Right renal pelvis (tissue), 4 donors: ENCODE measurements at regions not wholly inside any gene's neighbourhood (a gene's known extent, or its start where the extent isn't known, plus 50 kb on each side); places are given as distances from the start of the nearest gene placed in this dataset.
"Not testable (repeated sequence)": the region's sequence is repeated elsewhere in the genome, so short reads cannot be mapped to it uniquely, and the experiment has no call there.

Source experiments
- DNase-seq, 4 donors: peaks; one replicate each; pipeline ENCODE4 v3.0.0-alpha.2; 2013; ENCODE audit warnings: low read depth in 4 of 4, low spot score in 3 of 4, missing footprints in 1 of 4

DNA sequence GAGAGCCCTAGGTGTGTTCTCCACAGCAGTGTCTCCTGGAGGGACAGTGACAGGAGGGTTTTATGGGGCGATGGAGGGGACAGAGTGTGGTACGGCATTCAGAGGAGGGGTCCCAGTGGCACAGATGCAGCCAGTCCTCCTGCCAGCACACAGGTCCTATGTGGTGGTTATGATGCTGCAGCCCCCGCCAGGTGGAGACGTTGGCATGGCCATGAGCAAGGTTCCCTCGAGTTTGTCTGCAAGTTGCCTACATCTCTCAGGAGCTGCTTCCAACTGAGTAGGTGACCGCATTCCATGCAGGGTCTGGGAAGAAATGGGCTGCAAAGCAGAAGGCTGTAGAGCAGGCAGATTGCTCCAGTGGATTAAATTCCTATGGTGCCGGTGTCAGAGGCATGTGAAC, 646.0 kb downstream of the TBC1D22A start:
- no peak for DNase-seq

- DNase-seq: no peak
These were observed 645.1 kb downstream of the TBC1D22A start for GRCh38 chr22:47407461-47408025.

GRCh38 chr22:47406896-47407295, 644.4 kb downstream of the TBC1D22A start:
- DNase-seq: no peak

GRCh38 chr22:47406180-47406834, 643.9 kb downstream of the TBC1D22A start:
- no peak for DNase-seq

DNA sequence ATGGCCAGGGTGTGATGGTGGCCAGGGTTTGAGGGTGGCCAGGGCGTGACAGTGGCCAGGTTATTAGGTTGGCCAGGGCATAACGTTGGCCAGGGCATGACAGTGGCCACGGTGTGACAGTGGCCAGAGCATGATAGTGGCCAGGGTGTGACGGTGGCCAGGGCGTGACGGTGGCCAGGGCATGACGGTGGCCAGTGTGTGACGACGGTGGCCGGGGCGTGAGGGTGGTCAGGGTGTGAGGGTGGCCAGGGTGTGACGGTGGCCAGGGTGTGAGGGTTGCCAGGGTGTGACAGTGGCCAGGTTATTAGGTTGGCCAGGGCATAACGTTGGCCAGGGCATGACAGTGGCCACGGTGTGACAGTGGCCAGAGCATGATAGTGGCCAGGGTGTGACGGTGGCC, 642.8 kb downstream of the TBC1D22A start:
- not testable (repeated sequence) for DNase-seq

- DNase-seq: no peak
These were observed 640.6 kb downstream of the TBC1D22A start for GRCh38 chr22:47402876-47403525.

DNA sequence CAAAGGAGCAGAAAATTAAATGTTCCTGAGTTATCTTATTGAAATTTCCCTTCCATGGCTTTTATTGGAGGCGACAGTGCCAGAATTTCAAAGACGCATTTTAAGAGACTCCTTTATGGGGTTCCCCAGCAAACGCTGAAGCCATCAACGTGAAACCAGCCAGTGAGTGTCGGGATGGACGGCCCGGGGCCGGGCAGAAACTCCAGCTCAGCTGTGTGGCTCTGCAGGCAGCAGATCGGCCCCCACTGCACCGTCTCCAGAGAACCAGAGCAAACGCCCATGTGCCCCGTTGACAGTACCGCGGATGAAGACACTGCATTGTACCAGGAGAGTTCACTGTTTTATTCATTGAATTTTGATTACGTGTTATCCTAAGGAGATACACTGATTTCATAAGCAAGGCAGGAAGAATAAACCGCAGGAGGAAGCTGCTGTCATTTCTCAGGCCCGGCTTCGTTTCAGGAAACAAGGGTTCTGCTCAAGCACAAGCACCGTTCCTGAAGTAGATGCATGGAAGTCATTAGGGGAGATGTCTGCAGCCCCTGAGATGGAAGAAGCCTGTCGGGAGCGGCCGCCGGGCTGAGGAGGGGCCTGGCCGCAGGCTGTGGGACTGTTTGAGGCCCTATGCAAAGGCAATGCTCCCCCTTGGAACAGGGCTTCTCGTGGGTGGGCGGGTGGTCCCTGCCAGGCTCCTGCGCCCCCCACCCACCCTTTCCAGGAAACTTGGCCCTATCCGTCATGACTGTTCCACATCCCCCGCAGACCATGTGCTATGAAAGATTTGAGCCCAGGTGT, 639.7 kb downstream of the TBC1D22A start:
- DNase-seq: no peak

GRCh38 chr22:47401592-47401898, 639.1 kb downstream of the TBC1D22A start:
- no peak for DNase-seq

DNA sequence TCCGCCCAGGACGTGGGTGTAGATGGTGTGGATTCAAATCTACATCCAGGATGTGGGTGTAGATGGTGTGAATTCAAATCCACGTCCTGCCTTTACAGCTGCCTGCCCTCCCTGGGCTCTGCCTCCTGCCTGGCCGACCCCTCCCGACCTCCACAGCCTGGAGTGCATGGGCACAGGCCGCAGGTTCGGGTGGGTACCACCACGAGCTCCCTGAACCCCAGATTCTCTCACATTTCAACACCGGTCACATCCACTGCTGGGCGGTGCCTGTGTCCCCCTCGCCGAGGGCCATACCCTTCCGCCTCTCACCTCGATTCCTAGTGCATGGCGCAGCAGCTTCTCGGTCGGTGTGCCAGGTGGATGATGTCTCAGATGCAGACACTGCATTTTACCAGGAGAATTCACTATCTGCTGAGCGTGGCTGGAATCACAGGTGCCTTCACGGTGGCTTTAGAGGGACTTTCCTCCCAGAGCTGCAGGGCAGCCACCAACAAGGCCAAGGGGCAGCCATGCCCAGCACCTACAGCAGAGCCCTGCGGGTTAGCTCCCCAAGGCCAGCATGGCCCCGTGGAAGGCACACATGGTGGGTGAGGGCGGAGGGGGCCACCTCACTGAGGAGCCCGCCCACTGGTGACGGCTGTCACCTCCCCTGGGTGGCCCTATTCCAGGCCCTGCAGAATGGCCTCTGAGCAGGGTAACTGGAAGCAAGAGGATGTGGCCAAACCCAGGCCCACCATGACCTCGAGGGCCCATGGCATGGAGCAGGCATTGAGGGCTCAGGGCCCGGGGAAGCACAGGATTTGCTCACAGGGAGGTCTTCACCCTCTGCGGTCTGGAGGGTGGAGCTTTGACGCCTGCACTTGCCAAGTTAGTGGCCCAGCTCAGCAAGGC, 638.5 kb downstream of the TBC1D22A start:
- no peak for DNase-seq

- not testable (repeated sequence) for DNase-seq
These were observed 637.7 kb downstream of the TBC1D22A start for GRCh38 chr22:47400131-47400530.

- DNase-seq: no peak
These were observed 636.7 kb downstream of the TBC1D22A start for GRCh38 chr22:47398921-47399790.

DNA sequence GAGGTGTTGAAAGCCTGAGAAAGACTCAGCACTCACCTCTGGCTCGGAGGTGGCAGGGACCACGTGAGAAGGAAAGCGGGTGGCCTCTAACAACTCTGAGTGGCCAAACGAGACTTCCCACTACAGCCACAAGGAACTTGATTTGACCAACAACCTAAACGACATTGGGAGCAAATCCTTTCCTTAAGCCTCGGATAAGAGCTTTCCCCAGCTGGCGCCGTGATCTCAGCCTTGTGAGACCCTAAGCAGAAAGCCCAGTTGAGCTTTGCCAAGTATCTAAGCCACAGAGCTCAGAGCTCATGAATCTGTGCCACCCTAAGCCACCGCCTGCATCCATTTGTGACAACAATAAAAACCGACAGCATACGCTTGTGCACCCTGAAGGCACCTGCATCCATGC, 636.0 kb downstream of the TBC1D22A start:
- no peak for DNase-seq

GRCh38 chr22:47397673-47398072, 635.2 kb downstream of the TBC1D22A start:
- no peak for DNase-seq

DNA sequence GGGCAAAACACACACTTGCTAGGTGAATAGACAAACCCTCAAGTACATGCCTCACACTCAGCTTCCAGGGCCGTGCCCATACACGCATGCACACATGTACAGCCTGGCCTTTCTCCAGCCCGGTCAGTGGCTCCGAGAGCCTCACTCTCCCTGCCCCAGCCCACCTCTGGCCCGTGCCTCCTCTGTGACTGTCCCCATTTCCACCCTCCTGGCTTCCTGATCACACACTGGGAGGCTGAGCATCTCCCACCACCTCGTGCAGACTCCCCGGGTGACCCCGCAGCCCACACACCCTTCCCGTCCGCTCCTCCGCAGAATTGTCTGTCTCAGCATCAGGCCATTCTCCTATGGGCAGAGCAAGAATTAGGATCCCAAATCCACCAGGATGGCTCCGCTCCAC, 634.1 kb downstream of the TBC1D22A start:
- DNase-seq: no peak

- no peak for DNase-seq
These were observed 633.7 kb downstream of the TBC1D22A start for GRCh38 chr22:47396105-47396504.

DNA sequence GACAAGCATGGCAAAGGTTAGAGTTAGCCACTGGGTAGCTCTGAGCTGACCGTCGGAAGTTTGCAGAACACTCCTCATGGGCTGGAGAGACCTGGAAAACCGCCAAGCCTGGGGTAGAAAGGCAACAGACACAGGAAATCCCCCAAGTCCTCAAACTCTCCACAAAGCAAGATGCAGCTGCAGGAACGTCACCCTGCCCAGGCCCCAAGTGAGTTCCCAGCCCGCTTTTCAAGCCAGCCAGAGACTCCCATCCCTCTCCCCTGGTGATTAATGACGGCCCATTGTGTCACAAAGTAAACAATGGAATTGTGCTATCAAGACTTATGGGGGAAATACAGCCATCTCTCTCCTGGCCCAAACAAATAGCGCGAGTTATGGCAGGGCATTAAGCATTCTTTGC, 633.0 kb downstream of the TBC1D22A start:
- DNase-seq: peak in 3 of 4 donors; percentile 23 to 33 (median 28)

DNA sequence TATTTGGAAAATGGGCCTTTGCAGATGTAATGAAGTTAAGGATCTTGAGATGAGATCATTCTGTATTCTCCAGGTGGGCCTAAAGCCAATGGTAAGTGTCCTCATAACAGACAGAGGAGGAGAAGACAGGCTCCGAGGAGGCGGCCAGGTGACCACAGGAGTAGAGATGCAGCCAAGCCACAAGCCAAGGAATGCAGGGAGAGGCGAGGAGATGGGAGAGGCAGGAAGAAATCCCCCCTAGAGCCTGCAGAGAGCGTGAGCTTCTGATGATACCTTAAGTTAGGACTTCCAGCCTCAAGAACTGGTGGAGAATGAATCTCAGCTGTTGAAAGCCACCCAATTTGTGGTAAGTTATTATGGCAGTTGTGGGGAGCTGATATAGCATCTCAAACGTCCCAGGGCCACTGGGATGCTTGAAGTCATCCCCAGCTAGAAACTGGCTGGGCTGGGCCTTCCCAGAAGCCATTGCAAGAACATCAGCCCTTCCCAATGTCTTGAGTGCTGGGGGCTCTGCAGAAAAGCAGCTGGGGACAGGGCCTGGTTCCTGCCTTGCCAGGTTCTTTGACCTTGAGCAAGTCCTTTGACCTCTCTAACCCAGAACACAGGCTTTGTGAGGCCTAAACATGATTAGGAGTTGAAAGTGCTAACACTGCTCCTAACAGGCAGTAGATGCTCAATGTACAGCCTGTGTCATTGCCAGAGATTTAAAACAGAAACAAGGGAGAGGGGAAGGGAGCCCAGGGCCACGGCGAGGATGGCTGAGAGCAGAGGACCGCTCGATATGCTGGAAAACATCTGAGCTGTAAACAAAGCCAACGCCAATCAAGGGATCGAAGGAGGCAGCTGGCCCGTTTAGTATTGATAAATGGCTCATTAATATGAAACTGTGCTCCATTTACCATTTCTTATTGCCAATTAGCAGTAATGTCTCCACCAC, 632.3 kb downstream of the TBC1D22A start:
- DNase-seq: no peak

- DNase-seq: no peak
These were observed 630.7 kb downstream of the TBC1D22A start for GRCh38 chr22:47393191-47393590.

DNA sequence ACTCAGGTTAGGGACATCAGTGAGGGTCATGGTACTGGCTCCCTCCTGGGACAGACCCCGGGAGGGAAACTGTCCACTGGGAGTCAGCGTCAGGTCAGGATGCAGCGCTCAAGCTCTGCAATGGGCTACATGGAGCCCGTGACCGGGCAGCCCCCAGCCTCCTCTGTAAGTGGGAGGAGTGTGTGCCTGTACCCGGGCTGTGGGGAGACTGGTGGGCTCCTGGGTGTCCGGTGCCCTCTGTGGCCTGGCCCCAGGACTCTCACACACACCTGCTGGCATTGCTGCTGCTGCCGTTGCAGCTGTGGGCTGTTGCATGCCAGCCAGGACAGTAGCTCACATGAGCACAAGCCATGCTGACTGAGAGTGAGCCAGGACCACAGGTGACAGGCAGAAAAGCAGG, 630.3 kb downstream of the TBC1D22A start:
- DNase-seq: no peak
